Stimulated activated CD4-positive, alpha-beta T cell treated with anti-CD3 and anti-CD28 coated beads, TNF-alpha, amount 100 ng/mL, for 24 hours (primary cell): ENCODE measurements at regions not wholly inside any gene's neighbourhood (a gene's known extent, or its start where the extent isn't known, plus 50 kb on each side); places are given as distances from the start of the nearest gene placed in this dataset.
"Not testable (repeated sequence)": the region's sequence is repeated elsewhere in the genome, so short reads cannot be mapped to it uniquely, and the experiment has no call there.

ENCODE experiments used
- DNase-seq, 3 experiments: peaks; one replicate each; pipeline ENCODE4 v3.0.0-alpha.2; 2020; ENCODE audit warnings: low read depth in 3 of 3

DNA sequence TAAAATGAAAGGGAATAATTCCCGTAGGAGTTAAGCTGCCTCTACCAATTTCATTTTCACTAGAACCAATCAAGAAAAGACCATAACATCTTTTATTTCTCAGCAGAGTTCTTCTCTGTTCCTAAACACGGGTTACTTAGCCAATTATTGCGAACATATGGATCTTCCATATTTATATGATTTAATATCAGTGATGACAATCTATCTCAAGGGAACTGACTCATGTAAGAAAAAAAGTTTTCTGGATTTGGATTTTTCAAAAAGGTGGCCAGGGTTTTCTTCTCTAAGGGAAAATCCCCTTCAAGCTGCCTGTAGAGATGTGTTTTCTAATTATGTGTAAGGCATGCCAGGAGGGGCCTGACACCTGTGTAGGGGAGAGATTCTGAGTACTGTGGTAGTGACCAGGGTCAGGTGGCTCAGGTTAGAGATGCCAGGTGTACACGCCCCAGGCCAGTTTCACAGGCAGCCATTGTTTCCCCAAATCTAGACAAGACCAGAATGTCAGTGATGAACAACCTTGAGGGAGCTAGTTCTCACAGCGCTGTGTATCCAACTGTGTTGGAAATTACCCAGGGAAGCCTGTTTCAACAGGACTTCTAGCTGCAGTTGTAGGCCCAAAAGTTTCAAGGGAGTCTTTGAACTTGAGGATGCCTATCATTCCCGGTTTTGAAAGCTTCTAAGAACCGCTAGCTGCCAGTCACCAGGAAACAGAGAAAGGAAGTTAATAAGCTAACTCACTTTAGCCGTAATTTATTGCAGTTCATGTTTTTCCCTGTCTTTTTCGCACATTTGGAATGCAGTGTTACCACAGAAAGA, 572.5 kb upstream of the RGMB start:
- no peak for DNase-seq

- DNase-seq = no peak
Observed at GRCh38 chr5:98204798-98205197, 568.7 kb upstream of the RGMB start.

- DNase-seq = no peak
Observed at GRCh38 chr5:98205691-98206461, 567.6 kb upstream of the RGMB start.

DNA sequence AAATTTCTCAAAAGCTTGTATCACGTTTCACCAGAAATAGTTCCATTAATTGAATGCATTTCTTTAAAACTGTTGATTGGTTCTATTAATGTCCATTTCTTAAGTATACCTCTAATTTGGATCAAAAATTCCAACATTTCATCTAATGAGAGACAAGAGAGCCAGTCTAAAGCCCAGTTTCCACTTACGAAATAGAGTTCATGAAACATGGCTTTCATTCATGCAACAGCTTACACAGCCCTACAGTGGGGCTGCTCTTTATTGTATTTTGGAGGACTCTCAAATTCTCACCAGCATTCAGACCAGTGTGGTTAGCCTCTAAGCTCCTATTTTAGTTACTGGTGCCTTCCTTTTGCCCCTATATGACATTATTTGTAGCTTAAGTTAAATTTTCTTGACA, 566.9 kb upstream of the RGMB start:
- no peak for DNase-seq

- no peak for DNase-seq
Observed at GRCh38 chr5:98209418-98209817, 564.0 kb upstream of the RGMB start.

DNA sequence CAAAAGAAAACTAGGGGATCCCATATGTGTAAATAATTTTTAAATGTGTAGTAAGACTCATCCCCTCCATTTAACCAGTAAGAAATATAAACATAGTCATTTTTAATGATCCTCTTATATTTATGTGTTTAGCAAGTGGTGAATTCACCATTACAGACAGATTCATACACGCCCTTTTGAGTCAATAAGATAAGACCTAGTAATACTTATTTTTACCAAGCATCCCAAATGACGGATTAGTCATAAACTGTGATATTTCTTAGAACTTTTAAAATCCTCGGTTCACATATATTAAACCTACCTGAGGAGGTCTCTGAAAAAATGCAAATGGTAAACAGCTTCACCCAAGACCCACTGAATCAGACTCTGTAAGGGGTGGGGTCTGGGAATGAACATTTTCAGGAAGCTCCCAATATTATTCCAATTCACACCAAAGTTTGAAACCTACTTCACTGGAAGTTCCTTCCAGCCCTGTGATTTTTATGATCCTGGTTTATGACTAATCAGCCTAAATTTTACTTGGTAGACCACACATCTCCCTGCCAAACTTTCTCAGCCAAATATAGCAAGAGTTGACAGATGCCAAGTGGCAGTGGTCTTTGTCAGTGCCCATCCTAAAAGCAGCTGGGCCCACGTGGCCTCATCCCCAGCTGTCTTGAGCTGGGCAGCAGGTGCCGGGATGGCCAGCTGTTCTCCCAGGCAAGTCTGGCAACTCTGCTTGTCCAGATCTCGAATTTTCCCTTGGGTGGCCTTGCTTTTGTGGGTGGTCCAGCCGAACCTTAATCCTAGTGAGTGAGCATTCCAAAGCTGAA, 559.0 kb upstream of the RGMB start:
- no peak for DNase-seq

GRCh38 chr5:98217138-98217537, 556.3 kb upstream of the RGMB start:
- DNase-seq = no peak

GRCh38 chr5:98218838-98219237, 554.6 kb upstream of the RGMB start:
- DNase-seq = no peak

DNA sequence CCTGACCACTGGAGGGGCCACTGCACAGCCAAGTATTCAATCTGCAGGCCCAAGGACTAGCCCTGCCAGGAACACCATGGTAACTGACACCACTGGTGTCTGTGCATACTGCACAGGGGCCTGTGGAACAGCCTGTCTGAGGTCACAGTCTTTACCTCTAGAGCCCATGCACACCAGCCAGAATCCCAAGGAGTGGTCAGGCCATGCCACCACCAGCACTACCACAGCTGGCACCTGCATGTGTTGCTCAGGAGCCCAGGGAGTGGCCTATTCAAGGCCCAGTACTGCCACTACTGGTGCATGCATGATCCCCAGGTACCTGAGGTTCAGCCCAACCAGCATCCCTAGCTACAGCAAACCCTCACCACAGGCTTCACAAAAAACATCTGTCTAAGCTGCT, 546.0 kb upstream of the RGMB start:
- DNase-seq = no peak

DNA sequence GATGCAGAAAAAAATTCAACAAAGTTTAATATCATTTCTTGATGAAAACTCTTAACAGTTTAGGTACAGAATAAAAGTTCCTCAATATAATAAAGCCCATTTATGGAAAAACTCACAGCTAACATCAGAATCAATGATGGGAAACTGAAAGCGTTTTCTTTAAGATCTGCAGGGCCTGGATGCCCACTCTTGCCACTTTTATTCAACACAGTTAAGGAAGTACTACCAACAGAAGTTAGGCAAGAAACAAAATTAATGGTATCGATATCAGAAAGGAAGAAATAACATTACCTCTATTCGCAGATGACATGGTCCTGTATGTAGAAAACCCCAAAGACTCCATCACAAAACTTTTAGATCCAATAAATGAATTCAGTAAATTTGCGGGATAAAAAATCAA, 542.4 kb upstream of the RGMB start:
- no peak for DNase-seq

DNA sequence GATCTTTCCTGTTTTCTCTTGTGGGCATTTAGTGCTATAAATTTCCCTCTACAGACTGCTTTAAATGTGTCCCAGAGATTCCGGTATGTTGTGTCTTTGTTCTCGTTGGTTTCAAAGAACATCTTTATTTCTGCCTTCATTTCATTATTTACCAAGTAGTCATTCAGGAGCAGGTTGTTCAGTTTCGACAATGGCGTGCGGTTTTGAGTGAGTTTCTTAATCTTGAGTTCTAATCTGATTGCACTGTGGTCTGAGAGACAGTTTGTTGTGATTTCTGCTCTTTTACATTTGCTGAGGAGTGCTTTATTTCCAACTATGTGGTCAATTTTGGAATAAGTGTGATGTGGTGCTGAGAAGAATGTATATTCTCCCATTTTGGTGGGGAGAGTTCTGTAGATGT, 535.7 kb upstream of the RGMB start:
- not testable (repeated sequence) for DNase-seq

GRCh38 chr5:98243972-98244371, 529.5 kb upstream of the RGMB start:
- DNase-seq = no peak

DNA sequence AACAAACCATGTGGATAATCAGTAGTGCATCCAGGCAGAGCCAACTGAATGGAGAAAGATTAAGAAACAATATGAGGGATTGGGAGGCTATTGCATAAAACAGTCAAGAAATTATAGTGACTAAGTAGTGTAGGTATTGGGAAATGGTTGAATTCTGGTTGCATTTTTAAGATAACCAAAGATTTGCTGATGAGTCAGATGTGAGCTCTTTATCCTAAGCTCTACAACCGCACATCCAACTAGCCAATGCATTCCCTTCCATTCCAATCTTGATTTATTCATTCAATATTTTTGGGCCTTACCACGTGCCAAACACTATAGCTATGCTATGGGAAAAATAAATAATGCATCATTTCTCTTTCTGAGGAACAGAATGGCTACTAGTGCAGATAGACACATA, 524.5 kb upstream of the RGMB start:
- no peak for DNase-seq

DNA sequence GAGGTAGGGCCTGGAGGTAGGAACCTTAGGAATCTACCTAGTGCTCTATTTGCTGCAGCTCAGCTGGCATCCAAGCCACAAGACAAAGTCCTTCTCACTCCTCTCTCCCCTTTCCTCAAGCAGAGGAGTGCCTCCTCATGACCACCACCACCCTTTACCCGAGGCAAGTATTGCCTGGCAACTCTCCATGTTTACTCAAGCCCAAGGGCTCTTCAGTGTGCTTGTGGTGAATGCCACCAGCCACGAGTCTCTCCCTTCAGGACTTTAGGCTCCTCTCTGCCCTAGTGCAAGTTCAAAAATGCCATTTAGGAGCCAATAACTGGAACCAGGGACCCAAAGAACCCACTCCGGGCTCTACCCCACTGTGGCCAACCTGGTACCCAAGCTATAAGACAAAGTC, 514.5 kb upstream of the RGMB start:
- DNase-seq = no peak

- no peak for DNase-seq
Observed at GRCh38 chr5:98259595-98259994, 513.9 kb upstream of the RGMB start.

GRCh38 chr5:98263084-98263483, 510.4 kb upstream of the RGMB start:
- no peak for DNase-seq

DNA sequence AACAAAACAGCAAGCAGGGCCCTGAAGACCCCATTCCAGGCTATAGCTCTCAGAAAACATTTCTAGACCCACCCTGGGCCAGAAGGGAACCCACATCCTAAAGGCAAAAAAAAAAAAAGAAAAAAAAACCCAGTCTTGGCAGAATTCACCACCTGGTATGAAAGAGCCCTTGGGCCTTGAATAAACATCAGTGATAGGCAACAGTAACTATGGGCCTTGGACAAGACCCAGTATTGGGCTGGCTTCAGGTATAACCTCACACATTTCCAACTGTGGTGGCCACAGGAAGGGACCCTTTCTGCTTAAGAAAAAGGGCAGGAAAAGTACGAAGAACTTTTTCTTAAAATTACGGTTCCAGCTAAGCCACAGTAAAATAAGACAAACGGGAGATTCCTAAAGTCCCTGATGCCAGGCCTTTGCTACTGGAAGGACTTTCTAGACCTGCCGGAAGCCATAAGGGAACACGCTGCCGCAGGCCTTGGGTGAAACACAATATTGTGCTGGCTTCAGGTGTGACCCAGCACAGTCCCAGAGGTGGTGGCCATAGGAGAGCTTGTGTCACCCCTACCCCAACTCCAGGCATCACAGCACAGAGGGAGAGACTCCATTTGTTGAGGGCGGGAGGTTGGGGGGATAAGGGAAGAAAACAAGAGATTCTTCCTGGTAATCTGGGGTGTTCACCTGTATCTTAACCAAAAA, 505.2 kb upstream of the RGMB start:
- DNase-seq = no peak

GRCh38 chr5:98275980-98276379, 497.5 kb upstream of the RGMB start:
- no peak for DNase-seq

DNA sequence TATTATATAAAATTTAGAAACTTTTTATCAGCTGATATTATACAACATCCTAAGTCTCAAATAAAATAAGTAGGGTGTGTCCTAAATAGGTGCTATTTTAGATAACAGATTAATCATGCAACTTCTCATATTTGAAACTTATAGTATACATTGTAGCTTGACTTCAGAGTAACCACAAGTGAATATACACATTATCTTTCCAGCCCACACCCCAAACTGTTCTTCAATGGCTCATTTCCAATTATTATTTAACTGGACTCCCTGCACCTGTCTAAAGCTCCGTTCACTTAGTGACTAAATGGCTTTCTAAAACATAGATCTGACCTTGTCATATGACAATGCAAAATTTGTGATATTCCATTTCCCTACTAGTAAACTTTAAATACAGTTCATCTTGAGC, 490.9 kb upstream of the RGMB start:
- no peak for DNase-seq

DNA sequence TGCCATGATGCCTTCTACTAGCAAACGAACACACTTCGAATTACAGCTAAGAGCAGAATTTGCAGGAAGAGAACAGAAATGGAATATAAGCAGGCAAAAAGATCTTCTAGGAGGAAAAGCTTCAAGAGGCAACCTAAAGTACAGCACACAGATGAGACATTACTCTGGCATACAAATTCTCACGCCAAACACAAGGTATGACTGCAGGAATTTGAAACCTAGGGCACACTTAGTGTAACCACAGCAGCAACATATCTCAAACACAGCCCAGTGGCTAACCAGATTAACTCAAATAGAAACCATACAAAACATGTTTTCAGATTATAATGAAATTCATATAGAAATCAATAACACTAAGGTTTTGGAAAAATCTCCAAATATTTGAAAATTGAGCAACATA, 481.0 kb upstream of the RGMB start:
- DNase-seq = no peak

- DNase-seq = no peak
Observed at GRCh38 chr5:98296426-98296825, 477.0 kb upstream of the RGMB start.

DNA sequence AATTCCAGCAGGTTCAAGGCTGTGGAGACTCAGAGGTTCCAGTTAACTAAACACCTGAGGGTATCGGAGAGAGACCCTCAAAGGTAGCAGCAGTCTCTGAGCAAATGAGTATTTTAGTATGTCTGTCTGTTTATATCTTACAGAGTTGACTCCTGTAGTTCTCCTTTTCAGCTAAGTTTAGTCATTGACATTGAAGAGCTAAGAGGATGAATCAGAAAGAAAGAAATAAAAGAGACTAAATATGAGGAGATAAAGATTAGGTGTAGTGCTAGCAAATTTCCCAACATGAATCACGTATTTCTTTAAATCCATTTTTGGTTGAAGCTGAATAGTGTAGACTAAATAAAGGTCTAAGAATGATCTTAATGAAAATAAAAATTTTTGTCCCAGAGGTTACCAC, 474.0 kb upstream of the RGMB start:
- DNase-seq = no peak
